GM19193 (cell line): ENCODE measurements at regions not wholly inside any gene's neighbourhood (a gene's known extent, or its start where the extent isn't known, plus 50 kb on each side); places are given as distances from the start of the nearest gene placed in this dataset.
A peak's percentile ranks its signal among the peaks of the same experiment; 100 is the strongest.

Experiments
- POLR2A ChIP-seq: IDR thresholded peaks from 4 replicates; pipeline ENCODE4 v1.6.1; 2011; ENCODE audit not compliant: insufficient read depth, insufficient read length; ENCODE audit errors: extremely low read depth

- no peak for TF ChIP-seq POLR2A
These were observed 115.3 kb upstream of the PRB2 start for GRCh38 chr12:11510671-11511070.

- no peak for TF ChIP-seq POLR2A
These were observed 117.9 kb upstream of the PRB2 start for GRCh38 chr12:11513288-11513687.

GRCh38 chr12:11517080-11517479 lies 121.7 kb upstream of the PRB2 start:
- TF ChIP-seq POLR2A: no peak

GRCh38 chr12:11524446-11524845 lies 125.0 kb upstream of the ETV6 start:
- no peak for TF ChIP-seq POLR2A

GRCh38 chr12:11534064-11534463 lies 115.4 kb upstream of the ETV6 start:
- no peak for TF ChIP-seq POLR2A

- TF ChIP-seq POLR2A: no peak
These were observed 114.3 kb upstream of the ETV6 start for GRCh38 chr12:11535127-11535526.

GRCh38 chr12:11539156-11539555 lies 110.3 kb upstream of the ETV6 start:
- no peak for TF ChIP-seq POLR2A

GRCh38 chr12:11540156-11540555 lies 109.3 kb upstream of the ETV6 start:
- TF ChIP-seq POLR2A: no peak

- no peak for TF ChIP-seq POLR2A
These were observed 108.7 kb upstream of the ETV6 start for GRCh38 chr12:11540615-11541310.

GRCh38 chr12:11542599-11542998 lies 106.9 kb upstream of the ETV6 start:
- TF ChIP-seq POLR2A: no peak

- no peak for TF ChIP-seq POLR2A
These were observed 105.9 kb upstream of the ETV6 start for GRCh38 chr12:11543457-11544158.

GRCh38 chr12:11545484-11546330 lies 103.8 kb upstream of the ETV6 start:
- peak; percentile 42 for TF ChIP-seq POLR2A

- peak; percentile 53 for TF ChIP-seq POLR2A
These were observed 102.7 kb upstream of the ETV6 start for GRCh38 chr12:11546582-11547270.

- TF ChIP-seq POLR2A: no peak
These were observed 100.4 kb upstream of the ETV6 start for GRCh38 chr12:11549119-11549518.
